ENCODE measurements at regions not wholly inside any gene's neighbourhood (a gene's known extent, or its start where the extent isn't known, plus 50 kb on each side); places are given as distances from the start of the nearest gene placed in this dataset.
"Not testable (repeated sequence)": the region's sequence is repeated elsewhere in the genome, so short reads cannot be mapped to it uniquely, and the experiment has no call there.

DNA sequence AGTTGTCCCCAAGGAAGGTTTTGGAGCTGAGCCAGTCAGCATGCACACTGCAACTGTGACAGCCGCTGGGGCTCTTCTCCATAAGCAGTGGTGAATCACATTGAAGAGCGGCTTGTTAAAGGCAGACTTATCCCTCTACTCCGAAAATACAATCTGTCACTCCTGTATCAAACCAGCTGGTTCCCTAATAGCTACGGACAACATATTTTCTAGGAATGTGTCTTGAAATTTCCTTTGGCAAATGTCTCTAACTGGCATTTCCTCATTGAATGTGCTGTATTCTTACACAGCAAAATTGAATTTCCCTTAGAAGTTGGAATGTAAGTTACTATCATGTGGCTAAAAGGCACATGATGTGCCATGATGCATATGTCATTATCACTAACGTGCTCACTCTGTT lies 104.0 kb upstream of the GPR12 start:
- no peaks in the 10 kb centered on the region for H3K36me3 ChIP-seq (ENCODE audit: control insufficient read depth, insufficient read depth, low read length)
- TF ChIP-seq, protein P1, sequence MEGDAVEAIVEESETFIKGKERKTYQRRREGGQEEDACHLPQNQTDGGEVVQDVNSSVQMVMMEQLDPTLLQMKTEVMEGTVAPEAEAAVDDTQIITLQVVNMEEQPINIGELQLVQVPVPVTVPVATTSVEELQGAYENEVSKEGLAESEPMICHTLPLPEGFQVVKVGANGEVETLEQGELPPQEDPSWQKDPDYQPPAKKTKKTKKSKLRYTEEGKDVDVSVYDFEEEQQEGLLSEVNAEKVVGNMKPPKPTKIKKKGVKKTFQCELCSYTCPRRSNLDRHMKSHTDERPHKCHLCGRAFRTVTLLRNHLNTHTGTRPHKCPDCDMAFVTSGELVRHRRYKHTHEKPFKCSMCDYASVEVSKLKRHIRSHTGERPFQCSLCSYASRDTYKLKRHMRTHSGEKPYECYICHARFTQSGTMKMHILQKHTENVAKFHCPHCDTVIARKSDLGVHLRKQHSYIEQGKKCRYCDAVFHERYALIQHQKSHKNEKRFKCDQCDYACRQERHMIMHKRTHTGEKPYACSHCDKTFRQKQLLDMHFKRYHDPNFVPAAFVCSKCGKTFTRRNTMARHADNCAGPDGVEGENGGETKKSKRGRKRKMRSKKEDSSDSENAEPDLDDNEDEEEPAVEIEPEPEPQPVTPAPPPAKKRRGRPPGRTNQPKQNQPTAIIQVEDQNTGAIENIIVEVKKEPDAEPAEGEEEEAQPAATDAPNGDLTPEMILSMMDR (IDR thresholded peaks at IDR 0.05; ENCODE audit: insufficient read depth, low read length, poor library complexity, severe bottlenecking): no peak
- H3K4me3 ChIP-seq (ENCODE audit: low read depth, low read length): no peak overlapping the region
- DNase-seq (ENCODE audit: low read depth): no peak
- no peaks in the 10 kb centered on the region for H3K27me3 ChIP-seq (ENCODE audit: control insufficient read depth, insufficient read depth, low read length)

DNA sequence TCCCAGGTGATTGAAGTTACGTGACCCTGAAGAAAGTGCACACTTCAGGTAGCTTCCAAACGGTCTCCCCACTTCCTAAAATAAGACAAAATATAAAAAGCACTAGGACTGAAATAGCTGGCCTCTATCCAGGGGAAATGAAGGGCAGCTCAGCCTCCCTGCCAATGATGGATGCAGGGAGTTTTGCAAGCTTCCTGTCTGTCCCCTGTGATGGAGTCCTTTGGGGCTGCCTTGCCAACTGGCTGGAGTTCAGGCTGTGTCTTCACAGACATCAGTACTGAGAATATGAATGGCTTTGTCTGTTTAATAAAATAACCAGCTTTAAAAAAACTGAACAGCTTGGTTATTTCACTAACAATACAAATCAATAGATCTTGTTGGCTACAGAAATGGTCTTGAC lies 101.4 kb upstream of the GPR12 start:
- DNase-seq (ENCODE audit: low read depth): no peak
- TF ChIP-seq, protein P1 (IDR thresholded peaks at IDR 0.05; ENCODE audit: insufficient read depth, low read length, poor library complexity, severe bottlenecking): no peak
- Histone ChIP-seq H3K36me3 (ENCODE audit: control insufficient read depth, insufficient read depth, low read length) (no peaks in the 10 kb centered on the region), H3K4me3 (ENCODE audit: low read depth, low read length) (no peak overlapping the region), H3K27me3 (ENCODE audit: control insufficient read depth, insufficient read depth, low read length) (no peaks in the 10 kb centered on the region)

DNA sequence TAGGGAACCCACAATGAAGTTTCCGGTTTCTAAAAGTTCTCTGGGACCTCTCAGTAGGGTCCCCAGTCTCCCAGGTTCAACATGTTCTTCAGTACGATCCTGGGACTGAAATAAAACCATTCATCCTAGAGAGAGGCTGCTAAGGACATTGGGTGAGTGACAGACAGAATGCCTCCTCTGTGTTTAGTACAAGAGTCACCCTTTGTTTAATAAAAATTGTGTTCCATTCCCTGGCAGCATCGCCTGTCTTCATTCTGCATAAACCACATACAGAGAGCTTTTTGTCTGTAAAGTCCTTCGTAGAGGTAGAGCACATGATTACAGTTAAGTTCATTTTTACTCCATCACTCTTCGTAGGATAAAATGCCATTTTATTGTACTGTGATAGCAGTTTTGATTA lies 95.3 kb upstream of the GPR12 start:
- TF ChIP-seq, protein P1 (IDR thresholded peaks at IDR 0.05; ENCODE audit: insufficient read depth, low read length, poor library complexity, severe bottlenecking): no peak
- Histone ChIP-seq H3K4me3 (ENCODE audit: low read depth, low read length) (no peak overlapping the region), H3K36me3 (ENCODE audit: control insufficient read depth, insufficient read depth, low read length) (no peaks in the 10 kb centered on the region), H3K27me3 (ENCODE audit: control insufficient read depth, insufficient read depth, low read length) (no peaks in the 10 kb centered on the region)
- no peak for DNase-seq (ENCODE audit: low read depth)

DNA sequence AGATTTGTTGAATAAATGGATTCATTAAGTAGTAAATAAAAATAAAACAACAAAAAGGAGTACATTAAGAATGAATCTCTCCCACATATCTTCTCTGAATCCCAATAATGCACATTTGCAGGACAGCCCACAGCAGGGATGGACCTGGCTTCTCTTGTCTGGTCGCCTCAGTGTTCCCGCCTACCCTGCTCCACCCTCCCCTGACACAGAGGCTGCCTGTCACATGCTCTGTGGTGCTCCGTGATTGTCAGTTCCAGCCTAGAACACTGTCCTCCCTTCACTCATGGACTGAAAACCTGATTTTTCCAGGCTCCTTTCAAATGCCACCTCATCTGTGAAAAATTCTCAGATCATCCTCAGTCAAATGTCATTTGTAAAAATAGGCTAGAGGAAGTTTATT lies 94.5 kb upstream of the GPR12 start:
- TF ChIP-seq, protein P1 (IDR thresholded peaks at IDR 0.05; ENCODE audit: insufficient read depth, low read length, poor library complexity, severe bottlenecking): no peak
- DNase-seq (ENCODE audit: low read depth): no peak
- no peaks in the 10 kb centered on the region for H3K27me3 ChIP-seq (ENCODE audit: control insufficient read depth, insufficient read depth, low read length)
- no peak overlapping the region for H3K4me3 ChIP-seq (ENCODE audit: low read depth, low read length)
- H3K36me3 ChIP-seq (ENCODE audit: control insufficient read depth, insufficient read depth, low read length): no peaks in the 10 kb centered on the region

DNA sequence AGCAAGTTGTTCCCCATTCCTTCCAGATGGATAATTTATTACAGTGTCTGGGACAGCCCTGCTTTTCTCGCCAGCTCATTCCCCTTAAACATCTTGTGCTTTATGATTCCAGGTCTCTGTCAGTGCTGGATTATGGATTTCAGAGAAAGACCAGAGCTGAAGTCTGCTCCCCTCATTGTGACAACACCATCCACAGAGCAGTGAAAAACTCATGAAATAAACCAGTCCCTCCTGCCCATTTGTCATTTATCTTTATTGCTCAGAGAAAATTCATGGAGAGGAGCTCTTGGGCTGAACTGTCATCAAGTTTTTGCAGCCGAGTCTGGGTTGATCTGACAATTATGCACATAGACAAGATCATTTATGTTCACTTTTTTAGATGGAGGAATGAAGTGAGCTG lies 92.7 kb upstream of the GPR12 start:
- H3K27me3 ChIP-seq (ENCODE audit: control insufficient read depth, insufficient read depth, low read length): no peaks in the 10 kb centered on the region
- TF ChIP-seq, protein P1 (IDR thresholded peaks at IDR 0.05; ENCODE audit: insufficient read depth, low read length, poor library complexity, severe bottlenecking): no peak
- DNase-seq (ENCODE audit: low read depth): no peak

DNA sequence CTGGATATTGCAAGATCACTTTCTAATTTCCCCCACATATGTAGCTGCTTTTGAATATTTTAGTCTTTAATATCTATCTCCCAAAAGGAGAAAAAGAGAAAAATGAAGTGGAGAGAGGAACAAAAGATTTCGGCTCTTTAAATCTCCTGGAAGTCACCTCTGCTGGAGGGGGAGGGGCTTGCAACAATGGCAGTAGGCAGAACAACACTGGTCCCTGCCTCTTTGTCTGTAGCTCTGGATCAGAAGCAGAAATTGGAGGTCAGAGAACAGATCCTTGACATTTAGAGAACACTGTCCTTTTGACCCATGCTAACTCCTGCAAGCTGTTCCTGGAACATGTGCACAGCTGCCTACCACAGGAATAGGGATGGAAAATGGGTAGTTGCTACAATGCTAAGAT lies 86.7 kb upstream of the GPR12 start:
- H3K36me3 ChIP-seq (ENCODE audit: control insufficient read depth, insufficient read depth, low read length): no peaks in the 10 kb centered on the region
- DNase-seq (ENCODE audit: low read depth): no peak
- no peaks in the 10 kb centered on the region for H3K27me3 ChIP-seq (ENCODE audit: control insufficient read depth, insufficient read depth, low read length)
- TF ChIP-seq, protein P1 (IDR thresholded peaks at IDR 0.05; ENCODE audit: insufficient read depth, low read length, poor library complexity, severe bottlenecking): no peak
- H3K4me3 ChIP-seq (ENCODE audit: low read depth, low read length): no peak overlapping the region

More for the DNA sequence above, 92.7 kb upstream of the GPR12 start:
- no peaks in the 10 kb centered on the region for H3K36me3 ChIP-seq (ENCODE audit: control insufficient read depth, insufficient read depth, low read length)
- no peak overlapping the region for H3K4me3 ChIP-seq (ENCODE audit: low read depth, low read length)

DNA sequence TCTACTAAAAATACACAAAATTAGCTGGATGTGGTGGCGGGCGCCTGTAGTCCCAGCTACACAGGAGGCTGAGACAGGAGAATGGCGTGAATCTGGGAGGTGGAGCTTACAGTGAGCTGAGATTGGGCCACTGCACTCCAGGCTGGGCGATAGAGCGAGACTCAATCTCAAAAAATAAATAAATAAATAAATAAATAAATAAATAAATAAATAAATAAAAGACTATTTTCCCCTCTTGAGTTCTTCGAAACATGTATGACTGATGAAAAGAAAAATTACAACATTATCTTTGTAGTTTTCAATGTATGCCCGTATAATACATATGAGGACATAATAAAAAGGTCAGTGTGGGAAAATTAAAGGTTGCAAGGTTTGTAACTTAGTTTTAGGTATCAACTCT lies 84.5 kb upstream of the GPR12 start:
- not testable (repeated sequence) for DNase-seq (ENCODE audit: low read depth); H3K4me3 ChIP-seq (ENCODE audit: low read depth, low read length); H3K36me3 ChIP-seq (ENCODE audit: control insufficient read depth, insufficient read depth, low read length); H3K27me3 ChIP-seq (ENCODE audit: control insufficient read depth, insufficient read depth, low read length)
